ENCODE measurements at regions not wholly inside any gene's neighbourhood (a gene's known extent, or its start where the extent isn't known, plus 50 kb on each side); places are given as distances from the start of the nearest gene placed in this dataset.

GRCh38 chr6:14509120-14509519 is 391.5 kb downstream of the CD83 start:
- no peak for TF ChIP-seq EZH2 (IDR thresholded peaks at IDR 0.05; ENCODE audit: low read depth)
- no peak for TF ChIP-seq CTCF (conservative IDR thresholded peaks at IDR 0.05)
